ENCODE measurements at regions not wholly inside any gene's neighbourhood (a gene's known extent, or its start where the extent isn't known, plus 50 kb on each side); places are given as distances from the start of the nearest gene placed in this dataset.

DNA sequence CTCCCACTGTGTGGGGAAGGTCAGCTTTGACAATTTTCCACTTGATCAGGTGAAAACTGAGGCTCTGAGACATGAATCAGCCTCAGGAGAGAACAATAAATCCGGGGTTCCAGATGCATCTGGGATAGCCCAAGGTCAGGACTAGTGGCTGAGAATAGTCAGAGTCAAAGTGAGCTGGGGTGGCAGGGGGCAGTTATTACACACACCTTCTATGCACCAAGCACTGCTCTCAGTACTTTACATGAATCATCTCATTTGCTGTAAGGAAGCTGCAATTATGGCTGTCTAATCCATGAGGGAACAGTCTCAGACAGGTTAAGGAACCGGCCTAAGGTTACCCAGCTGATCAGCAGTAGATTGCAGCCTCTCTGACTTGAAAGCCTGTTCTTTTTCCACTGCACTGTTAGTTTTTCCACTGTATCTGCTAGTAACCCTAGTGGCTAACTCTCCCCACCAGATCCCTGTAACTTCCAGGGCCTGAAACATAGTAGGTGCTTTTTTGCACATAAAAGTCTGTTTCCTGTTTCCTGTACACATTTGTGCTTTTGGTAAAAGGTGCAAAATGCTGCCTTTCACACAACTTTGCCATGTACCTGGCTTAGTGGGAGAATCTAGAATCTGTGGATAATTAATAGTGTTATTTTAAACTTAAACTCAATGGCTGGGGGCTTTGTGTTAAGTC, 125.9 kb downstream of the EMX2 start:
- Histone ChIP-seq H4K91ac (replicated peaks; ENCODE audit: insufficient read length, low read length) (no peak overlapping the region), H3K18ac (ENCODE audit: extremely low read depth, low read length) (no peak overlapping the region), H3K27ac (ENCODE audit: low read depth, low read length) (no peak overlapping the region), H3K4me2 (ENCODE audit: insufficient read depth in 1 of 2, low read depth in 2 of 2, low read length in 2 of 2) (no peak overlapping the region), H3K27me3 (replicated peaks in 1 of 4; ENCODE audit: control insufficient read depth in 3 of 4, extremely low read depth in 1 of 4, insufficient read depth in 3 of 4, low read length in 3 of 4) (no peaks in the 10 kb centered on the region), H3K4me3 (ENCODE audit: extremely low read depth in 1 of 4, insufficient read depth in 2 of 4, low read depth in 3 of 4, low read length in 4 of 4) (no peak overlapping the region), H2BK20ac (ENCODE audit: low read length) (no peak overlapping the region), H2BK120ac (replicated peaks; ENCODE audit: low read depth, low read length) (no peak overlapping the region), H3K4me1 (replicated peaks in 1 of 4; ENCODE audit: control insufficient read depth in 3 of 4, insufficient read depth in 4 of 4, low read length in 3 of 4) (0 out of 7 replicates have a peak, but pooled peaks cover 0 to 3% (median 0%) of the 10 kb centered on the region in 4 experiments), H2BK5ac (ENCODE audit: low read depth, low read length) (no peak overlapping the region), H2BK15ac (ENCODE audit: low read length) (no peak overlapping the region), H2BK12ac (ENCODE audit: low read depth, low read length) (no peak overlapping the region), H3K14ac (ENCODE audit: insufficient read length) (no peak overlapping the region), H2AFZ (ENCODE audit: low read length) (no peak overlapping the region), H3K23ac (ENCODE audit: insufficient read length) (no peak overlapping the region), H3K23me2 (ENCODE audit: low read depth, low read length) (no peaks in the 10 kb centered on the region), H2AK5ac (ENCODE audit: low read depth, low read length) (no peak overlapping the region), H3K9me3 (ENCODE audit: insufficient read depth in 2 of 2, low read depth in 1 of 2, low read length in 1 of 2) (no peaks in the 10 kb centered on the region), H4K5ac (ENCODE audit: insufficient read length, low read depth, low read length) (no peak overlapping the region), H3K9ac (replicated peaks in 1 of 4; ENCODE audit: extremely low read depth in 1 of 4, low read depth in 3 of 4, low read length in 3 of 4) (no peak overlapping the region), H3K56ac (replicated peaks; ENCODE audit: insufficient read length, low read depth, low read length) (no peak overlapping the region), H4K8ac (ENCODE audit: extremely low read depth, insufficient read depth, low read length) (no peak overlapping the region), H3K79me1 (ENCODE audit: low read depth, low read length) (no peaks in the 10 kb centered on the region), H3K36me3 (ENCODE audit: control insufficient read depth in 2 of 4, insufficient read depth in 4 of 4, low read length in 3 of 4) (no peaks in the 10 kb centered on the region), H4K20me1 (replicated peaks in 1 of 2; ENCODE audit: control insufficient read depth in 1 of 2, insufficient read depth in 2 of 2, low read length in 2 of 2) (no peaks in the 10 kb centered on the region), H3K79me2 (ENCODE audit: control insufficient read depth in 1 of 2, insufficient read depth in 2 of 2, low read length in 2 of 2) (no peaks in the 10 kb centered on the region), H3K4ac (replicated peaks; ENCODE audit: insufficient read length, low read depth, low read length) (no peak overlapping the region)
- no peak for DNase-seq (ENCODE audit: low read depth in 1 of 2, low spot score in 2 of 2)
- ChIA-PET POLR2A (ENCODE audit: partially characterized antibody) (no interaction called here), CTCF (ENCODE audit: partially characterized antibody) (interaction anchor here (0.8 kb wide), 1 partner anchor 15 kb away, joined by 4 read pairs; no protein-coding TSS in a partner anchor)
- FAIRE-seq: no peak
- WGBS, 2 experiments (ENCODE audit: extremely low coverage in 1 of 2, insufficient coverage in 1 of 2, insufficient read length in 1 of 2, insufficient replicate concordance in 2 of 2, low coverage in 1 of 2, low lambda C conversion rate in 2 of 2, missing lambda C conversion rate in 1 of 2): 73% methylated on average over 2 of the region's 2 CpGs; no CpG with 5 or more reads in 1 of the 2 experiments
- TF ChIP-seq CEBPB (IDR thresholded peaks at IDR 0.05; ENCODE audit: low read depth, low read length): no peak
- TF ChIP-seq POU5F1 (IDR thresholded peaks at IDR 0.05; ENCODE audit: low read depth, low read length): no peak
- TF ChIP-seq SP2 (IDR thresholded peaks at IDR 0.05; ENCODE audit: low read length): no peak
- no peak for TF ChIP-seq SAP30 (IDR thresholded peaks at IDR 0.05; ENCODE audit: insufficient read depth, insufficient replicate concordance, low read length)
- TF ChIP-seq CTBP2 (IDR thresholded peaks at IDR 0.05; ENCODE audit: borderline replicate concordance, insufficient read depth, insufficient read length, low read length): no peak
- TF ChIP-seq TEAD4 (IDR thresholded peaks at IDR 0.05; ENCODE audit: low read depth, low read length): no peak
- TF ChIP-seq POLR2A (IDR thresholded peaks at IDR 0.05; ENCODE audit: control extremely low read depth in 1 of 2, low read depth in 2 of 2, low read length in 2 of 2): no peak
- no peak for TF ChIP-seq USF2 (IDR thresholded peaks at IDR 0.05; ENCODE audit: low read length)
- no peak for TF ChIP-seq JUN (IDR thresholded peaks at IDR 0.05; ENCODE audit: low read depth, low read length)
- no peak for TF ChIP-seq JUND (IDR thresholded peaks at IDR 0.05; ENCODE audit: low read length)
- no peak for TF ChIP-seq TCF12 (IDR thresholded peaks at IDR 0.05; ENCODE audit: low read depth, low read length)
- TF ChIP-seq BCL11A (IDR thresholded peaks at IDR 0.05; ENCODE audit: low read depth in 2 of 2, low read length in 2 of 2): no peak
- TF ChIP-seq GTF2F1 (IDR thresholded peaks at IDR 0.05; ENCODE audit: borderline replicate concordance, low read depth, low read length): no peak
- no peak for TF ChIP-seq RXRA (IDR thresholded peaks at IDR 0.05; ENCODE audit: insufficient read depth, low read depth, low read length)

All from H1 (cell line).